ENCODE measurements at regions not wholly inside any gene's neighbourhood (a gene's known extent, or its start where the extent isn't known, plus 50 kb on each side); places are given as distances from the start of the nearest gene placed in this dataset.

GRCh38 chr15:91723959-91724358 is 129.5 kb upstream of the SLCO3A1 start:
- ChIA-PET SMC1A (ENCODE audit: uncharacterized antibody, unreplicated experiment) (interaction anchor here (0.6 kb wide), 1 partner anchor 414 kb away, joined by 3 read pairs; no protein-coding TSS in a partner anchor), CTCF (no interaction called here), POLR2A (no interaction called here), RAD21 (ENCODE audit: unreplicated experiment) (no interaction called here)
- FAIRE-seq (no peak), ATAC-seq (no peak), DNase-seq (ENCODE audit: low read depth, low spot score) (no peak)
- TF ChIP-seq ELK1 (IDR thresholded peaks at IDR 0.05; ENCODE audit: low read depth, low read length) (no peak), TBL1XR1 (IDR thresholded peaks at IDR 0.05; ENCODE audit: low read depth, low read length) (no peak), NR2F1 (conservative IDR thresholded peaks at IDR 0.05) (no peak), ZSCAN29 (IDR thresholded peaks at IDR 0.05) (no peak), E4F1 (IDR thresholded peaks at IDR 0.05; ENCODE audit: borderline replicate concordance, partially characterized antibody) (no peak), GABPA (IDR thresholded peaks at IDR 0.05; ENCODE audit: low read depth) (no peak), ZNF622 (IDR thresholded peaks at IDR 0.05) (no peak), BRCA1 (IDR thresholded peaks at IDR 0.05; ENCODE audit: low read depth, low read length) (no peak), NFYB (IDR thresholded peaks at IDR 0.05; ENCODE audit: insufficient read depth, low read depth, low read length) (no peak), MTA3 (IDR thresholded peaks at IDR 0.05; ENCODE audit: borderline replicate concordance, low read length) (no peak), NRF1 (conservative IDR thresholded peaks at IDR 0.05; ENCODE audit: low read depth, low read length) (no peak), NFIC (IDR thresholded peaks at IDR 0.05; ENCODE audit: low read depth, low read length) (no peak)
- TF ChIP-seq, protein P1, sequence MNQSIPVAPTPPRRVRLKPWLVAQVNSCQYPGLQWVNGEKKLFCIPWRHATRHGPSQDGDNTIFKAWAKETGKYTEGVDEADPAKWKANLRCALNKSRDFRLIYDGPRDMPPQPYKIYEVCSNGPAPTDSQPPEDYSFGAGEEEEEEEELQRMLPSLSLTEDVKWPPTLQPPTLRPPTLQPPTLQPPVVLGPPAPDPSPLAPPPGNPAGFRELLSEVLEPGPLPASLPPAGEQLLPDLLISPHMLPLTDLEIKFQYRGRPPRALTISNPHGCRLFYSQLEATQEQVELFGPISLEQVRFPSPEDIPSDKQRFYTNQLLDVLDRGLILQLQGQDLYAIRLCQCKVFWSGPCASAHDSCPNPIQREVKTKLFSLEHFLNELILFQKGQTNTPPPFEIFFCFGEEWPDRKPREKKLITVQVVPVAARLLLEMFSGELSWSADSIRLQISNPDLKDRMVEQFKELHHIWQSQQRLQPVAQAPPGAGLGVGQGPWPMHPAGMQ (IDR thresholded peaks at IDR 0.05; ENCODE audit: borderline replicate concordance), result no peak
- TF ChIP-seq, protein P2, sequence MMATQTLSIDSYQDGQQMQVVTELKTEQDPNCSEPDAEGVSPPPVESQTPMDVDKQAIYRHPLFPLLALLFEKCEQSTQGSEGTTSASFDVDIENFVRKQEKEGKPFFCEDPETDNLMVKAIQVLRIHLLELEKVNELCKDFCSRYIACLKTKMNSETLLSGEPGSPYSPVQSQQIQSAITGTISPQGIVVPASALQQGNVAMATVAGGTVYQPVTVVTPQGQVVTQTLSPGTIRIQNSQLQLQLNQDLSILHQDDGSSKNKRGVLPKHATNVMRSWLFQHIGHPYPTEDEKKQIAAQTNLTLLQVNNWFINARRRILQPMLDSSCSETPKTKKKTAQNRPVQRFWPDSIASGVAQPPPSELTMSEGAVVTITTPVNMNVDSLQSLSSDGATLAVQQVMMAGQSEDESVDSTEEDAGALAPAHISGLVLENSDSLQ (IDR thresholded peaks at IDR 0.05), result no peak
- TF ChIP-seq, protein P3, sequence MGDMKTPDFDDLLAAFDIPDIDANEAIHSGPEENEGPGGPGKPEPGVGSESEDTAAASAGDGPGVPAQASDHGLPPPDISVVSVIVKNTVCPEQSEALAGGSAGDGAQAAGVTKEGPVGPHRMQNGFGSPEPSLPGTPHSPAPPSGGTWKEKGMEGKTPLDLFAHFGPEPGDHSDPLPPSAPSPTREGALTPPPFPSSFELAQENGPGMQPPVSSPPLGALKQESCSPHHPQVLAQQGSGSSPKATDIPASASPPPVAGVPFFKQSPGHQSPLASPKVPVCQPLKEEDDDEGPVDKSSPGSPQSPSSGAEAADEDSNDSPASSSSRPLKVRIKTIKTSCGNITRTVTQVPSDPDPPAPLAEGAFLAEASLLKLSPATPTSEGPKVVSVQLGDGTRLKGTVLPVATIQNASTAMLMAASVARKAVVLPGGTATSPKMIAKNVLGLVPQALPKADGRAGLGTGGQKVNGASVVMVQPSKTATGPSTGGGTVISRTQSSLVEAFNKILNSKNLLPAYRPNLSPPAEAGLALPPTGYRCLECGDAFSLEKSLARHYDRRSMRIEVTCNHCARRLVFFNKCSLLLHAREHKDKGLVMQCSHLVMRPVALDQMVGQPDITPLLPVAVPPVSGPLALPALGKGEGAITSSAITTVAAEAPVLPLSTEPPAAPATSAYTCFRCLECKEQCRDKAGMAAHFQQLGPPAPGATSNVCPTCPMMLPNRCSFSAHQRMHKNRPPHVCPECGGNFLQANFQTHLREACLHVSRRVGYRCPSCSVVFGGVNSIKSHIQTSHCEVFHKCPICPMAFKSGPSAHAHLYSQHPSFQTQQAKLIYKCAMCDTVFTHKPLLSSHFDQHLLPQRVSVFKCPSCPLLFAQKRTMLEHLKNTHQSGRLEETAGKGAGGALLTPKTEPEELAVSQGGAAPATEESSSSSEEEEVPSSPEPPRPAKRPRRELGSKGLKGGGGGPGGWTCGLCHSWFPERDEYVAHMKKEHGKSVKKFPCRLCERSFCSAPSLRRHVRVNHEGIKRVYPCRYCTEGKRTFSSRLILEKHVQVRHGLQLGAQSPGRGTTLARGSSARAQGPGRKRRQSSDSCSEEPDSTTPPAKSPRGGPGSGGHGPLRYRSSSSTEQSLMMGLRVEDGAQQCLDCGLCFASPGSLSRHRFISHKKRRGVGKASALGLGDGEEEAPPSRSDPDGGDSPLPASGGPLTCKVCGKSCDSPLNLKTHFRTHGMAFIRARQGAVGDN (IDR thresholded peaks at IDR 0.05), result no peak
- 8% methylated on average over 6 of the region's 6 CpGs for WGBS (ENCODE audit: insufficient coverage, insufficient replicate concordance, low lambda C conversion rate, missing lambda C conversion rate)
- BruUV-seq (replicated peaks), result no TSS peak
- no peaks in the 10 kb centered on the region for H3K4me1 ChIP-seq (ENCODE audit: control insufficient read depth, insufficient read depth, low read length)
- no peak overlapping the region for H3K4me2 ChIP-seq (ENCODE audit: control insufficient read depth, insufficient read depth)
- intact Hi-C loops (cut with micrococcal nuclease; ENCODE audit: unreplicated experiment) (no loop called here), in situ Hi-C loops (cut with MboI) (no loop called here)
- no peak overlapping the region for H3K4me3 ChIP-seq
- H3K36me3 ChIP-seq (ENCODE audit: control insufficient read depth in 2 of 2, insufficient read depth in 2 of 2, low read length in 1 of 2), result no peaks in the 10 kb centered on the region
- H3K9ac ChIP-seq (ENCODE audit: control insufficient read depth, insufficient read depth, low read length), result no peak overlapping the region
- no peak overlapping the region for H2AFZ ChIP-seq (ENCODE audit: control insufficient read depth, low read depth, low read length)
- no peaks in the 10 kb centered on the region for H3K9me3 ChIP-seq (replicated peaks; ENCODE audit: control insufficient read depth, insufficient read depth, low read length)
- H4K20me1 ChIP-seq (ENCODE audit: control insufficient read depth, insufficient read depth), result no peaks in the 10 kb centered on the region
- no peak overlapping the region for H3K27ac ChIP-seq (ENCODE audit: control insufficient read depth, insufficient read depth)
- H3K79me2 ChIP-seq (ENCODE audit: control insufficient read depth, insufficient read depth, low read length), result no peaks in the 10 kb centered on the region
- no peaks in the 10 kb centered on the region for H3K27me3 ChIP-seq (replicated peaks in 1 of 2; ENCODE audit: control insufficient read depth in 2 of 2, insufficient read depth in 2 of 2, low read length in 1 of 2)
